NCI-H510A treated with DMSO at 0.1 percent for 48 hours (cell line): ENCODE measurements at regions not wholly inside any gene's neighbourhood (a gene's known extent, or its start where the extent isn't known, plus 50 kb on each side); places are given as distances from the start of the nearest gene placed in this dataset.

Experiments used
- DNase-seq: peaks from one replicate; lab custom pipeline; 2025; lab: John Stamatoyannopoulos, UW

DNA sequence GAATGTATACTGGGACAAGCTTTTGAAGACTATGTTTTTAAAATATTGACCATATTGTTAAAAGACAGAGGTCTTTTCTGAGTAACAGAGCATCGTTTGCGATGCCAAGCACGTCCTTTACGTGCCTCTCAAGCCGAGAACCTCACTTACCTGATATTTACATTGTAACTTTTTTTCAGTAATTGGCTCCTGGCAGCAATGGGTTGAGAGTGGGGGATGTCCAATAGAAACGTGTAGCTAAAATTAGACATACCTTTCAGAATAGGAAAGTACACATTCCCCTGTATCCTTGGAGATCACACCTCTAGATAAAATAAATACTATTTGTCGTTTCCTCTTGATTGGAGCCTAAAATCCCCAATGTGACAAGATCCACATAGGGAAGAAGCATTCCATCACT, 222.2 kb upstream of the RGS6 start:
- peak; percentile 6 for DNase-seq

- DNase-seq, result no peak
Measured at GRCh38 chr14:71711125-71711524, 221.1 kb upstream of the RGS6 start.

DNA sequence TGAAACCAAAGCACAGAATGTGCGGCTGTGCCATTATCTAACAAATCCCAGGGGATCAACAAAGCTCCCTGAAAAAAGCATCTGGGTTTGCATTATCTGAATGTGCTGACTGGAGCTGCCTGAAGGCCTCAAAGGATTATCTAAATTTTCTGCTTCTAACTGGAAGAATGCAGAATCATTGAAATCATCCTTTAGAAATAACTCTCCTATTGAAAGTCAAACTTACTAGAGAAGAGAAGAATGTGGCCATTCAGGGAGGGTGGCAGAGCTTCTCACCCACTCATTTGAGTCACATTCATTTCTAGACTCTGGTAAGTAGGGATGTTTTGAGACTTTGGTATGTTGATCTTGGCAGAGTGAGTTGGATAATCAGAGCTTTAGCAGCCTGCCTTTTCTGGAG, 220.6 kb upstream of the RGS6 start:
- no peak for DNase-seq

- DNase-seq, result no peak
Measured at GRCh38 chr14:71712478-71712877, 219.8 kb upstream of the RGS6 start.

GRCh38 chr14:71713016-71713415, 219.2 kb upstream of the RGS6 start:
- DNase-seq, result peak; percentile 3

DNA sequence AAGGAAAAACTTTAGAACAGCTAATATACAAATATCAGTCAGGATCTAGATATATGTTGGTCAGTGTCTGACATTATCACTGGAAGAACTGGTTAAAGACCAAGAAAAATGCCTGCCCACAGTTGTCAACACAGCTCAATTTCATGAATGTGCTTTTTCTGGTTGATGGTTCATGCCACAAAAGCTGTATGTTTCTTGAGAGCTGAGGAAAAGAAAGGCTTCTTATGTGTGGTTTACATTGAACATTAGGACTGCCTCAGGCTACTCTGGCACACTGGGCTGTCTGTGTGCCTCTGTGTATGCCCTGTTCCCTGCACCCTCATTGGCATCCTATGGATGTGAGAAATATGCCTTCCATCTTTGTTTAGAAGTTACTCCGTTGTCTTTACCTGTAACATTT, 218.8 kb upstream of the RGS6 start:
- no peak for DNase-seq

DNA sequence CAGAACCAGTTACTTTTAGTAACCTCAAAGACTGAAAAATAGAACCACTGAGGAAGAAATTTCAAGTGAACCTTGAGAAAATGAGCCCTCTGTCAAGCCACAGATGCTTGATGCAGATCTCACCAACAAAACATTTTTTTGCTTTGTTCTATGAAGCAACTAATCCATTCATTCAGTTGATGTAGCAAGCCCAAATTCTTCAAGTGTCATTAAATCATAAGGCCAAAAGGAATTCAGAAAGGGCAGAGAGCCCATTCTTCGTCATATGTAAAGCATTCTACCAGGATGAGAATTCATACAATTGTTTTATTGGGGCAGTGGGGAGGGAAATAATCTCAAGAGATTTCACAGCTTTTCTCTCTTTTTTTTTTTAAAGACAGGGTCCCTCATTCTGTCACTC, 218.0 kb upstream of the RGS6 start:
- no peak for DNase-seq

DNA sequence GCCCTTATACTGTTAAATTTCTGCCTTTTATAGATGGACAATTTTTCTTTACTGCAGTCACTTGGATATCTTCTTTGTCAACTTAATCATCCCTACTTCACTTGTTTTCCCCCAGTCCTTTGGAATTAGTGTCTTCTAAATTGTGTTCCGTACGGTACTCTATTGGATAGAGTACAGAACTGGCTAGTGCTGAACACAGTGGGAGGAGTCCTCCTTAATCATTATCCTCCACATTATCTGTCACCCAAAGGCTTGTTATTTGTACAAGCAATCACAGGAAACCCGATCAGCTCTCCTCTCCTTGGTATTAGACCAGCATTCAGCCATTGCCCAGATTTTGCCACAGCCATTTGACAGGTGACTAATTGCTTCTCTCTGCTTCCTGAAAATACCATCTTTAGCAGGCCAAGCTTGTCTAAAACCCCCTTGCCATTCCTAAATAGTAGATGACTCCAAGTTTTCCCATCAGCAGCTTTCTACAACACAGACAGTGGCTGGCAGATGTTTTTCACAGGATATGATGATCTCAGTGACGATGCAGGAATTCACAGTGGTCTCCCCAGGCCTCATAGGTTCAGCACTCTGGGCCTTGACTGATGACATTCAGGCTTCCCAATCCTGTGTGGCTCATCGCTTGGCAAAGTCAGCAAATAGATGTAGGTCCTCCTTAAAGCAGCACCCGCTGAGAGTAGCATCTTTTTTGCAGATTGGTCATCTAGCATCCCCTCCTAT, 216.0 kb upstream of the RGS6 start:
- DNase-seq, result no peak

DNA sequence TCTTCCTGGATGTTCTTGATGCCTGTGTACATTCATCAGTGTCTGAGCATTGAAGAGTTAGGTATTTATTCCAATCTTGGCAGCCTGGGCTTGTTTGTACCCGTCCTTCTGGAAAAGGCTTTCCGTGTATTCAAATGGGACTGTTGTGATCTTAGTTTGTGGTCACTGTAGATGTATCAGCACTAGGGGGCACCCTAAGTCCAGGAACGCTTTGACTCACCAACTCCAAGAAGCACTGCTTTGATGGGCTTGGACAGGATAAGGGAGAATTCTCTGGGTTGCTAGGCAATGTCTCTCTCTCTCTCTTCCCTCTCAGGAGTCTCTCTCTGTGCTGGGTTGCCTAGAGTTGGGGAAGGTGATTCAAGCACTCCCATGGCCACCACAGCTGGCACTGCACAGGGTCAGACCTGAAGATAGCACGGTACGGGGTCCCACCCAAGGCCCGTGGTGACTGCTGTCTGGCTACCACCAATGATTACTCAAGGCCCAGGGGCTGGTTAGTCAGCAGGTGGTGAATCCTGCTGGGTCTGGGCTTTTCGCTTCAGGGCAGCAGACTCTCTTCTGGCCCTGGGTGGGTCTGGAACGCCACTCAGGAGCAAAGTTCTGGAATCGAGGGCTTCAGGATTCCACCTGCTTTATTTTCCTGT, 211.1 kb upstream of the RGS6 start:
- peak; percentile 53 for DNase-seq

DNA sequence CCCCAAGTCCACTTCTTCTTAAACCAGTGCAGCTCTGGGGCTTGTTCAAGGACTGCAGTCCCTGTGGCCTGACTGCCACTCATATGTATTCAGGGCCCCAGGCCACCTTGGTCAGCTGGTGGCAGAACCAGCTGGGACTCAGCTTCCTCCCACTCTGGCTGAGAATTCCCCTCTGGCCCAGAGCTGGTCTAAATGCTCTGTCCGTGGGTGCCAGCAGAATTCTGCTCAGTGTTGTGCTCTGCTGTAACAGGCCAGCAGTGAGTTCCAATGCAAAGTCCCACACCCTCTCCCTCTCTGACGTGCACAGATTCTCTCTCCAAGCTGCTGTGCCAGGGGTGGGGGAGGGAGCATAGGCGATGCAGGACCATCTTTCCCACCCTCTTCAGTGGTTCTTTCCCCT, 210.4 kb upstream of the RGS6 start:
- no peak for DNase-seq

DNA sequence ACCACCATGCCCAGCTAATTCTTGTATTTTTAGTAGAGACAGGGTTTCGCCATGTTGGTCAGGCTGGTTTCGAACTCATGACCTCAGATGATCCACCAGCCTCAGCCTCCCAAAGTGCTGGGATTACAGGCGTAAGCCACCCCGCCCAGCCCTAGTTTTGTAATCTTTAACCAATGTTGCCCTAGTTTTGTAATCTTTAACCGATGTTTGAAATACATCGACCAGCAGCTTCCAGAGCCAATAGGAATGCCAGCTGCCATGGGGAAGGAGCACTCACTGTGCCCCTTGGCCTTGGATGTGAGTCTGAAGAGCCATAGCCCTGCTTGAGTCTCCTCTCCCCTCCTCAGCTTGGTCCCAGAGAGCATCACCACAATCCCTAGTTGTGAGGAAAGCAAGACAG, 209.3 kb upstream of the RGS6 start:
- no peak for DNase-seq

DNA sequence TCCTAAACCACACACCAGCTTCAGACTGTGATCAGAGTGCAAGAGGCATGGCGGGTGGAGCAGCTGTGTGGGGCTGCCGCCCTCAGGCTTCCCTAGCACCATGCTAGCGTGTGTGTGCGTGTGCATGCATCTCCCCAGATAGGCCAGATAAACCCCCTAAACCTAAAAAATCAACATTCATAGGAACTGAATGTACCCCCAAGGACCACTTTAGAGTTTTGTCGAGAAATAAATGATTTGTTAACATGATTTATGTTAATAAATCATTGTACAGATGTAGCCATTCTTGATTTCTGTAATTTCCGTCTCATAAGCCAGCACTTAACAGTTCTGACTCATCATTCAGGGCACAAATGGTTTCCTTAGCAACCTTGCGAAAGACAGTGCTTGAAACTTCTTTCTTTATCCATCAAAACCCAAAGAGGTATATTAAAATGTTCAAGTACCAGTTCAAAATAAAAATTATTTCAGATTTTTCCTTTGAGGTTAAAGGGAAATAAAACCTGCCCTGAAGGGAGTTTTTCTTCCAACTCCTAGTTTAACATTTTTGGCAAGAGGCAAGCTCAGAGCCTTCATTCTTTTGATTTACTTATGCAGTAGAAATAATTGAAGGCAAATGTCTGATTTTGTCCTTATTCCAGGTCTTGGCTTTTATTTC, 206.2 kb upstream of the RGS6 start:
- DNase-seq, result no peak

DNA sequence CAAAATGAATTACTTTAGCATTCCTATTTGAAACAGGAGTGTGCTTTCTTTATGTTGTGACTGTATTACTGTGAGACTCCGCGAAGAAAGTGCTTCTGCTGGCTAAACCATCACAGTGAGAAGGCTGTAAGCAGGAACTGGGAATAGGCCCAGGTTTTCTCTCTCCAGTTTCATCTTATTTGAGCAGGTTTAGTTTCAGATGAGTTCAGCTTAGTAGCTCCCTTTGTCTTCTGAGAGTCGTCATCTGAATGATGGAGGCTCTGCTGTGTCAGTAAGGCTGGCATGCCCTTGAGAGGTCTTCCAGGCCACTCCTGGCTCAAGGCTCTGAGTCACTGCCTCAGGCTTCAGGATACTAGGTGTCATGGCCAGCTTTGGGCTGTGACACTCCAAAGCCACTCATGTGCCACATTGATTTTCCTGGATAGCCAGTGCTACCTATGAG, 205.6 kb upstream of the RGS6 start:
- DNase-seq, result no peak

GRCh38 chr14:71728386-71728785, 203.8 kb upstream of the RGS6 start:
- DNase-seq, result no peak

DNA sequence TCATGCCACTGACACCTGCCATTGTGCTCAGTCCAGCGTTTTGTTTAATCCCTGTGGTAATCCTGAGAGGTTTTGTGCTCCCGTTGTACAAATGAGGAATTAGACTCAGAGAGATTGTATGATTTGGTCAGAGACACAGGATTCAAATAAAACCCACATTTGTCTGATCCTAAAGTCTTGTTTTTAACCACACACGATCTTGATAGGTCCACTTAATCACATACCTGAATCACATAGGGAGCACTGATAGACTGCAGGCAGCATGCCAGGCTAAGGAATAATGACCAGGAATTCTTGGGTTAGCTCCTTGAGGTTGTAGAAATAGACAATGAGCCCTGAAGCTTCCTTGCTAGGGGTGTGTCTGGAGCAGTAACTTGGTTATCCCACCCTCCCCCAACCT, 202.6 kb upstream of the RGS6 start:
- no peak for DNase-seq

DNA sequence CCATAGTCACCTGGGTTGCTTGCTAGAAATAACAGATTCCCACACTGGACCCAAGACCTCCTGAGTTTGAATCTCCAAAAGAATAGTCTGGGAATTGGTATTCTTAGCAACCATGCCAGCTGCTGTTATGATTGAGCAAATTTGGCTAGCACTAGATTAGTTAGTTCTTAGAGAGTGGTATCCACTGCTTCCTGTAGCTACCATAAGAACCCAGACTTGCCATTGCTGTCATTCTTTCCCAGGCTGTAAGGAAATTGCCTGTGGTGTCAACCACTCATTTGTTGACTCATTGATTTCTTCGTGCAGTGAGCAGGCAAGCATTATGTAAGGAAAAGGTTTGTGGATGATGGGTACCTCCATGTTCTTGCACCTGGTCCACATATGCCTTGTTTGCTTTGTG, 201.8 kb upstream of the RGS6 start:
- no peak for DNase-seq

- no peak for DNase-seq
Measured at GRCh38 chr14:71731096-71731495, 201.1 kb upstream of the RGS6 start.

- DNase-seq, result no peak
Measured at GRCh38 chr14:71733210-71733883, 198.9 kb upstream of the RGS6 start.

- no peak for DNase-seq
Measured at GRCh38 chr14:71734076-71734475, 198.2 kb upstream of the RGS6 start.

DNA sequence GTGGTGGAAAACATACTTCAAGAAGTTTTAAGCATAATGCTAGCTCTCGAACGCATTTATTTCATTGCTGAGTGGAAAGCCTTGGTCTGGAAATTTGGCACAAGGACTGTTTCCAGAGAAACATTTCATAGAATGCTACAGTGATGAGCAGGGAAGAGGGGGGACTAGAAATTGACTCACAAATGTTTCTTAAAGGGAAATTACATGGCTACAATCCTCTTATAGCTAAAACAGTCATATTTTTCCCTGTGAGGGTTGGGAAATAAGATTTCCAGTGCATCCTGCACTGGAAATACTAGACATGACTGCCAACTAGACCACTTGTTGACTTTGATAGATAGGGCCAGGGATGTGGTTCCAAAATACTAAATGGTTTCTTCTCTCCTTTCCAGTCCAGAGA, 197.3 kb upstream of the RGS6 start:
- DNase-seq, result no peak

DNA sequence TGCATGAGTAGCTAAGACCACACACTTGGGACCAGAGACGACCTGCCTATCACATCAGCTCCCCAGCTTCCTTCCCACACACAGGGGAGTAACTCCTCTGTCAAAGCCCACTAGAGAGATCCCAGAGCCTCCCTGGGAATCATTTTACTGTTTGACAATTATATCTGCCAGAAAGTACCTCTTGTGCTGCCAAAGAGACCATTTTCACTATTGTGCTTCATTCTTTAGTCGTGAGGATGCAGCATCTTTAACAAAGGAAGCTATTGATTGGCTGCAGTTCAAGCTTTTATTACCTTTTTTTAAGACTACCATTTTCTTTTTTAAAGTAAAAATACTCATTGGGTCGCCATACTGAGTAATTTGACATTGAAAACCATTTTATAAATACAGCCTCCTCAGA, 194.5 kb upstream of the RGS6 start:
- no peak for DNase-seq

- no peak for DNase-seq
Measured at GRCh38 chr14:71739273-71739990, 192.8 kb upstream of the RGS6 start.
